ENCODE measurements at regions not wholly inside any gene's neighbourhood (a gene's known extent, or its start where the extent isn't known, plus 50 kb on each side); places are given as distances from the start of the nearest gene placed in this dataset.
"Not testable (repeated sequence)": the region's sequence is repeated elsewhere in the genome, so short reads cannot be mapped to it uniquely, and the experiment has no call there.

GRCh38 chr7:137142376-137142775 is 201.2 kb downstream of the PTN start:
- DNase-seq (ENCODE audit: low spot score in 2 of 2): no peak
- H3K4me1 ChIP-seq: no peaks in the 10 kb centered on the region
- H3K4me3 ChIP-seq: no peak overlapping the region
- in situ Hi-C loops (cut with MboI; ENCODE audit: low sequenced_read_pairs): no loop called here
- H3K36me3 ChIP-seq (replicated peaks): no peaks in the 10 kb centered on the region
- H3K9me3 ChIP-seq: no peaks in the 10 kb centered on the region
- H3K27me3 ChIP-seq (ENCODE audit: low read depth): peaks cover 5% of the 10 kb centered on the region; the same call in 1 of the 2 replicates

DNA sequence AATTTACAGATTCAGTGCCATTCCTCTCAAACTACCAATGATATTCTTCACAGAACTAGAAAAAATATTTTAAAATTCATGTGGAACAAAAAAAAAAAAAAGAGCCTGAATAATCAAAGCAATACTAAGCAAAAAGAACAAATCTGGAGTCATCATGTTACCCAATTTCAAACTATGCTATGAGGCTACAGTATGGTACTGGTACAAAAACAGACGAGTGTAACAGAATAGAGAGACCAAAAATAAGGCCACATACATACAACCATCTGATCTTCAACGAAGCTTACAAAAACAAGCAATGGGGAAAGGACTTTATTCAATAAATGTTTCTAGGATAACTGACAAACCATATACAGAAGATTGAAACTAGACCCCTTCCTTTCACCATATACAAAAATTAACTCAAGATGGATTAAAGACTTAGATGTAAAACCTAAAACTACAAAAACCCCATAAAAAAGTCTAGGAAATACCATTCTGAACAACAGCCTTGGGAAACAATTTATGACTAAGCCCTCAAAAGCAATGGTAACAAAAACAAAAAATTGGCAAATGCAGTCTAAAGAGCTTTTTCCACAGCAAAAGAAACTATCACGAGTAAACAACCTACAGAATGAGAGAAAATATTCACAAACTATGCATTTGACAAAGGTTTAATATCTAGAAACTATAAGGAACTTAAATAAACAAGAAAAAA is 207.7 kb downstream of the PTN start:
- no peak overlapping the region for H3K4me3 ChIP-seq
- H3K36me3 ChIP-seq (replicated peaks): no peaks in the 10 kb centered on the region
- H3K9me3 ChIP-seq: no peaks in the 10 kb centered on the region
- in situ Hi-C loops (cut with MboI; ENCODE audit: low sequenced_read_pairs): no loop called here
- no peaks in the 10 kb centered on the region for H3K27me3 ChIP-seq (ENCODE audit: low read depth)
- no peak for DNase-seq (ENCODE audit: low spot score in 2 of 2)
- no peaks in the 10 kb centered on the region for H3K4me1 ChIP-seq

GRCh38 chr7:137130751-137131158 is 212.8 kb downstream of the PTN start:
- in situ Hi-C loops (cut with MboI; ENCODE audit: low sequenced_read_pairs): no loop called here
- no peak overlapping the region for H3K4me3 ChIP-seq
- no peaks in the 10 kb centered on the region for H3K4me1 ChIP-seq
- H3K9me3 ChIP-seq: no peaks in the 10 kb centered on the region
- H3K27me3 ChIP-seq (ENCODE audit: low read depth): no peaks in the 10 kb centered on the region
- no peaks in the 10 kb centered on the region for H3K36me3 ChIP-seq (replicated peaks)
- DNase-seq (ENCODE audit: low spot score in 2 of 2): no peak

- no peaks in the 10 kb centered on the region for H3K36me3 ChIP-seq (replicated peaks)
- in situ Hi-C loops (cut with MboI; ENCODE audit: low sequenced_read_pairs): no loop called here
- DNase-seq (ENCODE audit: low spot score in 2 of 2): no peak
- H3K4me1 ChIP-seq: no peaks in the 10 kb centered on the region
- H3K27me3 ChIP-seq (ENCODE audit: low read depth): no peaks in the 10 kb centered on the region
- H3K9me3 ChIP-seq: no peaks in the 10 kb centered on the region
- H3K4me3 ChIP-seq: no peak overlapping the region
Measured at GRCh38 chr7:137129025-137129424, 214.5 kb downstream of the PTN start.

DNA sequence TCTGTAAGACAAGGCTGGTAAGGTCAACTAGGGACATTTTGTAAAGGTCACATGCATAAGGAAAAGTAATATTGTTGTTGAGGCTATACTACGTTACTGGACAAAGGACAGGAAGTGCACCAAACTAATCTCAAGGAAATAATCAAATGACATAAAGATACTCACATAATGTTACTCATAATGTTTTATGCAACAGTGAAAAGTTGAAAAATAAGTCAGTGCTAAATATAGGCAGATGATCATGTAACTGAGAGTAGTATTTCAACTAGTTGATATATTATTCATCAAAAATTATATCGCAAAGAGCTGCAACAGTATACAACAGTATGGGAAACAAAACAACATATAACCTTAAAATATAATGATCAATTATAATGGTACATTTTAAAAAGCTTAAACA is 215.7 kb downstream of the PTN start:
- in situ Hi-C loops (cut with MboI; ENCODE audit: low sequenced_read_pairs): no loop called here
- DNase-seq (ENCODE audit: low spot score in 2 of 2): no peak
- H3K9me3 ChIP-seq: no peaks in the 10 kb centered on the region

GRCh38 chr7:137127058-137127457 is 216.5 kb downstream of the PTN start:
- Histone ChIP-seq H3K36me3 (replicated peaks) (no peaks in the 10 kb centered on the region), H3K4me1 (no peaks in the 10 kb centered on the region), H3K27me3 (ENCODE audit: low read depth) (no peaks in the 10 kb centered on the region), H3K4me3 (no peak overlapping the region), H3K9me3 (no peaks in the 10 kb centered on the region)
- DNase-seq (ENCODE audit: low spot score in 2 of 2): no peak
- in situ Hi-C loops (cut with MboI; ENCODE audit: low sequenced_read_pairs): no loop called here

More for the DNA sequence above, 215.7 kb downstream of the PTN start:
- H3K27me3 ChIP-seq (ENCODE audit: low read depth): no peaks in the 10 kb centered on the region
- no peaks in the 10 kb centered on the region for H3K4me1 ChIP-seq
- H3K36me3 ChIP-seq (replicated peaks): no peaks in the 10 kb centered on the region
- no peak overlapping the region for H3K4me3 ChIP-seq

- H3K9me3 ChIP-seq: no peaks in the 10 kb centered on the region
Measured at GRCh38 chr7:137122145-137122544, 221.4 kb downstream of the PTN start.

GRCh38 chr7:137120690-137121089 is 222.8 kb downstream of the PTN start:
- Histone ChIP-seq H3K4me1 (no peaks in the 10 kb centered on the region), H3K4me3 (no peak overlapping the region), H3K9me3 (no peaks in the 10 kb centered on the region), H3K27me3 (ENCODE audit: low read depth) (no peaks in the 10 kb centered on the region), H3K36me3 (replicated peaks) (no peaks in the 10 kb centered on the region)
- in situ Hi-C loops (cut with MboI; ENCODE audit: low sequenced_read_pairs): no loop called here
- DNase-seq (ENCODE audit: low spot score in 2 of 2): no peak

More at GRCh38 chr7:137122145-137122544, 221.4 kb downstream of the PTN start:
- Histone ChIP-seq H3K4me3 (no peak overlapping the region), H3K36me3 (replicated peaks) (no peaks in the 10 kb centered on the region), H3K27me3 (ENCODE audit: low read depth) (no peaks in the 10 kb centered on the region), H3K4me1 (no peaks in the 10 kb centered on the region)
- DNase-seq (ENCODE audit: low spot score in 2 of 2): no peak
- in situ Hi-C loops (cut with MboI; ENCODE audit: low sequenced_read_pairs): no loop called here

GRCh38 chr7:137110535-137110934 is 233.0 kb downstream of the PTN start:
- DNase-seq (ENCODE audit: low spot score in 2 of 2): no peak
- Histone ChIP-seq H3K36me3 (replicated peaks) (no peaks in the 10 kb centered on the region), H3K9me3 (no peaks in the 10 kb centered on the region), H3K4me1 (no peaks in the 10 kb centered on the region), H3K4me3 (no peak overlapping the region), H3K27me3 (ENCODE audit: low read depth) (0 out of 2 replicates have a peak, but pooled peaks cover 2% of the 10 kb centered on the region)
- in situ Hi-C loops (cut with MboI; ENCODE audit: low sequenced_read_pairs): no loop called here

DNA sequence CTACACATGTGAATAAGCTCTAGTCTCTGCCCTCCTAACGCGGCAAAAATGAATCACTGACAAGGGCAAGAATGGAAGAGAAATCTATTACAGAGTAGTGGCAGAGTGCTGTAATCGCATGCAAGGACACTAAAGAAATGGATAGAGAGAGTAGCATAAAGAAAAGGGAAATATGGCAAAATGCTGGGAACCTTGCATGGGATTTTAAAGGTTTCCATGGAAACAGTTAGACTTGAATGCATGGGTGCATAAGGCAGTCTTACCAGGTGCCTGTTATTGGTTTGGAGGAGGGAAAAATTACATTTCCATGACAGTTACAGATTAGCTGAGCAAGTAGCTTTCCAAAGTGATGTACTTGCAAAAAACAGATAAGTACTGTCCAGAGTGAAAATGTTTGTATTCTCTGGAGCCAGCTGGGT is 233.4 kb downstream of the PTN start:
- H3K27me3 ChIP-seq (ENCODE audit: low read depth): 0 out of 2 replicates have a peak, but pooled peaks cover 2% of the 10 kb centered on the region
- in situ Hi-C loops (cut with MboI; ENCODE audit: low sequenced_read_pairs): no loop called here
- H3K9me3 ChIP-seq: no peaks in the 10 kb centered on the region
- no peak overlapping the region for H3K4me3 ChIP-seq
- no peak for DNase-seq (ENCODE audit: low spot score in 2 of 2)
- no peaks in the 10 kb centered on the region for H3K4me1 ChIP-seq
- no peaks in the 10 kb centered on the region for H3K36me3 ChIP-seq (replicated peaks)

DNA sequence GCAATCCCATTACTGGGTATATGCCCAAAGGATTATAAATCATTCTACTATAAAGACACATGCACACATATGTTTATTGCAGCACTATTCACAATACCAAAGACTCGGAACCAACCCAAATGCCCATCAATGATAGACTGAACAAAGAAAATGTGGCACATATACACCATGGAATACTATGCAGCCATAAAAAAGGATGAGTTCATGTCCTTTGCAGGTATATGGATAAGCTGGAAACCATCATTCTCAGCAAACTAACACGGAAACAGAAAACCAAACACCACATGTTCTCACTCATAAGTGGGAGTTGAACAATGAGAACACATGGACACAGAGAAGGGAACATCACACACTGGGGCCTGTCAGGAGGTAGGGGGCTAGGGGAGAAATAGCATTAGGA is 235.7 kb downstream of the PTN start:
- H3K36me3 ChIP-seq (replicated peaks); H3K4me3 ChIP-seq; H3K27me3 ChIP-seq (ENCODE audit: low read depth); H3K4me1 ChIP-seq; in situ Hi-C loops (cut with MboI; ENCODE audit: low sequenced_read_pairs); DNase-seq (ENCODE audit: low spot score in 2 of 2); H3K9me3 ChIP-seq: not testable (repeated sequence)

DNA sequence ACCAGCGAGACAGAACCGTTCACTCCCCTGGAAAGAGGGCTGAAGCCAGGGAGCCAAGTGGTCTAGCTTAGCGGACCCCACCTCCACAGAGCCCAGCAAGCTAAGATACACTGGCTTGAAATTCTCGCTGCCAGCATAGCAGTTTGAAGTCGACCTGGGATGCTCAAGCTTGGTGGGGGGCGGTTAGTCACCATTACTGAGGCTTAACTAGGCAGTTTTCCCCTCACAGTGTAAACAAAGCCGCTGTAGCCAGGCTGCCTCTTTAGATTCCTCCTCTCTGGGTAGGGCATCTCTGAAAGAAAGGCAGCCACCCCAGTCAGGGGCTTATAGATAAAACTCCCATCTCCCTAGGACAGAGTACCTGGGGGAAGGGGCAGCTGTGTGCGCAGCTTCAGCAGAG is 235.1 kb downstream of the CHRM2 start:
- in situ Hi-C loops (cut with MboI; ENCODE audit: low sequenced_read_pairs); H3K4me3 ChIP-seq; H3K4me1 ChIP-seq; H3K27me3 ChIP-seq (ENCODE audit: low read depth); DNase-seq (ENCODE audit: low spot score in 2 of 2); H3K9me3 ChIP-seq; H3K36me3 ChIP-seq (replicated peaks): not testable (repeated sequence)

GRCh38 chr7:137097111-137097510 is 228.7 kb downstream of the CHRM2 start:
- H3K4me3 ChIP-seq: no peak overlapping the region
- no peaks in the 10 kb centered on the region for H3K4me1 ChIP-seq
- H3K36me3 ChIP-seq (replicated peaks): no peaks in the 10 kb centered on the region
- H3K27me3 ChIP-seq (ENCODE audit: low read depth): no peaks in the 10 kb centered on the region
- in situ Hi-C loops (cut with MboI; ENCODE audit: low sequenced_read_pairs): no loop called here
- DNase-seq (ENCODE audit: low spot score in 2 of 2): no peak
- H3K9me3 ChIP-seq: no peaks in the 10 kb centered on the region

GRCh38 chr7:137096607-137097006 is 228.2 kb downstream of the CHRM2 start:
- no peak for DNase-seq (ENCODE audit: low spot score in 2 of 2)
- no peaks in the 10 kb centered on the region for H3K36me3 ChIP-seq (replicated peaks)
- H3K27me3 ChIP-seq (ENCODE audit: low read depth): no peaks in the 10 kb centered on the region
- no peaks in the 10 kb centered on the region for H3K4me1 ChIP-seq
- no peak overlapping the region for H3K4me3 ChIP-seq
- in situ Hi-C loops (cut with MboI; ENCODE audit: low sequenced_read_pairs): no loop called here
- no peaks in the 10 kb centered on the region for H3K9me3 ChIP-seq

DNA sequence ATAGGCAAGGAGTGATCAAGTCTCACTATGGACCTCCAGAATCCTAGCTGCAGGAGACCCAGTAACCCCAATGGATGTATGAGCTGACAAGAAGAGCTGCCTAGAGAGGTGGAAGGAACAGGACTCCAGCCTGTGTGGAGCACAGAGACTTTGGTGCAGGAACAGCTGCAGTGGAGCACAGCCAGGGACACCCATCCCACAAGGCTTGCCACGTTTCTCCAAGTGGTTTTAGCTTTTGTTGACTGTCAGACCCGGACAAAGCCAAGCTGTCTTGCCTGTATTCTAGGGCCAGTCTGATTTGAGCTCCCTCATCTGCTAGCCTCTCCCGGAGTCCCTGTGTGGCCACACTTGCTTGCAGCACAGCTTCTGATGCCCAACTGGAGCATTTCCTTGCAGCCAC is 224.7 kb downstream of the CHRM2 start:
- in situ Hi-C loops (cut with MboI; ENCODE audit: low sequenced_read_pairs): no loop called here
- no peaks in the 10 kb centered on the region for H3K4me1 ChIP-seq
- H3K27me3 ChIP-seq (ENCODE audit: low read depth): no peaks in the 10 kb centered on the region
- H3K9me3 ChIP-seq: no peaks in the 10 kb centered on the region
- no peaks in the 10 kb centered on the region for H3K36me3 ChIP-seq (replicated peaks)
- no peak for DNase-seq (ENCODE audit: low spot score in 2 of 2)
- no peak overlapping the region for H3K4me3 ChIP-seq

All from HAP-1 (cell line).